CD4-positive, alpha-beta T cell treated with Interleukin-6 at 100 ng/mL for 8 hours (primary cell): ENCODE measurements at regions not wholly inside any gene's neighbourhood (a gene's known extent, or its start where the extent isn't known, plus 50 kb on each side); places are given as distances from the start of the nearest gene placed in this dataset.
"Not testable (repeated sequence)": the region's sequence is repeated elsewhere in the genome, so short reads cannot be mapped to it uniquely, and the experiment has no call there.

Experiments
- DNase-seq: peaks from one replicate; pipeline ENCODE4 v3.0.0-alpha.2; 2020; ENCODE audit warnings: mixed read lengths, low spot score

DNA sequence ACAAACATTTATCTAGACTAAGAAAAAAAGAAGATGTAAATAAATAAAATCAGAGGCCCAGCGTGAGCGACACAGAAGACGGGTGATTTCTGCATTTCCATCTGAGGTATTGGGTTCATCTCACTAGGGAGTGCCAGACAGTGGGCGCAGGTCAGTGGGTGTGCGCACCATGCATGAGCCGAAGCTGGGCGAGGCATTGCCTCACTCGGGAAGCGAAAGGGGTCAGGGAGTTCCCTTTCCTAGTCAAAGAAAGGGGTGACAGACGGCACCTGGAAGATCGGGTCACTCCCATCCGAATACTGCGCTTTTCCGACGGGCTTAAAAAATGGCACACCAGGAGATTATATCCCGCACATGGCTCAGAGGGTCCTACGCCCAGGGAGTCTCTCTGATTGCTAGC, 79.5 kb upstream of the ABCD2 start:
- not testable (repeated sequence) for DNase-seq

DNA sequence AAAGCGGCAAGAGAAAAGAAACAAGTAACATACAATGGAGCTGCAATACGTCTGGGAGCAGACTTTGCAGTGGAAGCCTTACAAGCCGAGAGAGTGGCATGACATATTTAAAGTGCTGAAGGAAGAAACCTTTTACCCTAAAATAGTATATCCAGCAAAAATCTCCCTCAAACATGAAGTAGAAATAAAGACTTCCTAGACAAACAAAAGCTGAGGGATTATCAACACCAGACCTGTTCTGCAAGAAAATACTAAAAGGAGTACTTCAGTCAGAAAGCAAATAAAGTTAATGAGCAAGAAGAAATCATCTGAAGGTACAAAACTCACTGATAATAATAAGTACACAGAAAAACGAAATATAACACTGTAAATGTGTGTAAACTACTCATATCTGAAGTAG, 77.5 kb upstream of the ABCD2 start:
- DNase-seq: no peak

DNA sequence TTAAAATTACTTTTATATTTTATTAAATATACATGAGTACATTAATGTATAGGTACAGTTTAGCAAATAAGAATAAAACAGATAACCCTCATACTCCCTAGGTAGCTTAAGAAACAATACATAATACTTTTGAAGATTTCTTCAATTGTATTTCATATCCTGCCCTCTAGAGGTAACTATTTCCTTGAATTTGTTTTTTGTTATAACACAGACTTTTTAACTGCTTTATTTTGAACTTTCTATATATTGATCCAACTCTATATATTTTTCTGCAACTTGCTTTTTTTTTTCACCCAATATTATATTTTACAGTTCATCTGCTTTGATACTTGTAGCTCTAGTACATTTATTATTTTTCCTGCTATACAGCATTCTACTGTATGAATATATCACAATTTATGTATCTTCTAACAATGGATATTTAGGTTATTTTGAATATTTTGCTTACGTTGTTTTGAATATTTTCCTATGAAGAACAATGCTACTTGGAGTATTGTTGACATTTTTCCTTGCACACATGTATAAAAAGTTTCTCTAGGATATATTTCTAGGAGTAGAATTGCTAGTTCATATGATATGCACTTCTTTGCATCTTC, 72.8 kb upstream of the ABCD2 start:
- DNase-seq: peak; percentile 20

DNA sequence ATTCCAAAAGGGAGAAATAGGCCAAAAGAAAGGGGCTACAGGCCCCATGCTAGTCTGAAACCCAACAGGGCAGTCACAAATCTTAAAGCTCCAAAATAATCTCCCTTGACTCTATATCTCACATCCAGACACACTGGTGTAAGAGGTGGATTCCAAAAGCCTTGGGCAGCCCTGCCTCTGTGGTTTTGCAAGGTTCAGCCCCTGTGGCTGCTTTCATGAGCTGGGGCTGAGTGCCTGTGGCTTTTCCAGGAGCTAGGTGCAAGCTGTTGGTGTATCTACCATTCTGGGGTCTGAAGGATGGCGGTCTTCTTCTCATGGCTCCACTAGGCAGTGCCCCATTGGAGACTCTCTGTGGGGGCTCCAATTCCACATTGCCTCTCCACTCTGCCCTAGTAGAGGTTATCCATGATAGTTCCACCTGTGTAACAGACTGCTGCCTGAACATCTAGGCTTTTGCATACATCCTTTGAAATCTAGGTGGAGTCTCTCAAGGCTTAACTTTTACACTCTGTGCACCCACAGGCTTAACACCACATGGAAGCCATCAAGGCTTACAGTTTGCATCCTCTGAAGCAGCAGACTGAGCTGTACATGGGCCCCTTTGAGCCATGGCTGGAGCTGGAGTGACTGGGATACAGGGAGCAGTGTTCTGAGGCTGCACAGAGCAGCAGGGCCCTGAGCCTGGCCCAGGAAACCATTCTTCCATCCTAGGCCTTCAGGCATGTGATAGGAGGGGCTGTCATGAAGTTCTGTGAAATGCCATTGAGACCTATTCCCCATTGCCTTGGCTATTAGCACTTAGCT, 66.5 kb upstream of the ABCD2 start:
- no peak for DNase-seq

DNA sequence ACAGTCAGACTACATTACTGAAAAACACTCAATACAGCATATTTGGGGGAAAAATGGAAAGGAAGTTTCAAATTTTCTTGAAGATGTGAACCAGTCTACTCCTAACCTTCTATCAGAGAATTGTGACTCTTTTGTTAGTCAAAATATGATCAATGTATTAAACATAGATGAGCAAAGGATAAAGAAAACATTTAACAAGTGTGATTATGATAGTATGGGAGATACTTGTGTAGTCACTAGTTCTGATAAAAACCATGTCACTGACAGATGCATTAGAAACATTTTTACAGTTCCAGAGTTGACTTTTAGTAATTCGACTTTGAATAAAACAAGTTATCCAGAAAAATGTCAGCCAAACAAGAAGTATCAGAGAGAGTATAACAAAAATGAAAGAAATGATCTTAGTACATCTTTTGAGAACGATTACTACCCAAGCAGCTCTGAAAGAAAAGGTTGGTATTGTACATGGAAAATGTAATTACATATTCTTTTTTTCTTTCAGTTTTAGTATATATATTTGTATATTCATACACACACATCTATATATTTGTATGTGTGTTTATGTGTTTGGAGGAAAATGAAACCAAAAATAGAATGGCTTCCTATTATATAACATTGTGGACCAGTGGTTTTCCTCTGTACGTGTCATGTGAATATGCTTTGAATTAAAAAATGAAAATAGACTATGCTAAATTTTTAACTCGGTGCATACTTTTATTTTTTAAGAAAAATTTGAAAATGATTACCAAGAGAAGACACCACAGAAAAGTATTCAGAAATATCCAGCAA, 63.3 kb upstream of the ABCD2 start:
- DNase-seq: peak; percentile 32

DNA sequence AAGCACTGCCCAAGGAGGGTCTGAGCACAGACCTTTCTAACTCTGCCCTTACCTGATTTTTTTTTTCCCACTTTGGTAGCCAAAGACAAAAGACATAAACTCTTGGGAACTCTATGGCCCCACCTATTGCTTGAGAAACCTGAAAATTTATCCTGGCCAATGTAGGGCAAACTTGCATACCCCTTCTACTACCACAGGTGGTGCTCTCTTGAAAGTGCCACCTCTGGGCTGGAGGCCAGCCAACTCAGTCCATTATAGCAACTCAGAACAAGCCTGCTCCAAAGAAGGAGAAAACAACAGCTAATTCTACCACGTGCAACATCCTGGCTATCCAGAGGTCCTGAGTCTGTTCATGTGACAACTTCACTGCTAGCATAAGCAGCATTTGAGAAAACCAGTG, 55.7 kb upstream of the ABCD2 start:
- DNase-seq: no peak

DNA sequence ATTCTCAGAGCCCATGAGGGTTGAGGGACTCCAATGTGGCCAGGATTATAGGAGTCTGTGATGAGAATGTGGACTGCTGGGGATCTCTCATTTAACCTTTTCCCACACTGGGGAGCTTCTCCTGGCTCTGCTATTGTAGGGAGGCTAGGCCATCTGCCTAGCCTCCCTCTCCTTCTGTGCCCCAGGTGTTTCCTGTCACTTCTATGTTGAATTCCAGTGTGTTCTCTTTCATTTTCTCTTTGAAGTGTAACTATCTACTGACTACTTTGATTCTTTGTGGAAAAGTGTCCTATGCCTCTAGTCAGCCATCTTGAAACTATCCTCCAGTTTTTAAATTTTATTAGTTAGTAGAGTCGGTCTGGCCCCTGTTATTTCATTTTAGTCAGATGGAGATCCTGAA, 53.4 kb upstream of the ABCD2 start:
- no peak for DNase-seq

DNA sequence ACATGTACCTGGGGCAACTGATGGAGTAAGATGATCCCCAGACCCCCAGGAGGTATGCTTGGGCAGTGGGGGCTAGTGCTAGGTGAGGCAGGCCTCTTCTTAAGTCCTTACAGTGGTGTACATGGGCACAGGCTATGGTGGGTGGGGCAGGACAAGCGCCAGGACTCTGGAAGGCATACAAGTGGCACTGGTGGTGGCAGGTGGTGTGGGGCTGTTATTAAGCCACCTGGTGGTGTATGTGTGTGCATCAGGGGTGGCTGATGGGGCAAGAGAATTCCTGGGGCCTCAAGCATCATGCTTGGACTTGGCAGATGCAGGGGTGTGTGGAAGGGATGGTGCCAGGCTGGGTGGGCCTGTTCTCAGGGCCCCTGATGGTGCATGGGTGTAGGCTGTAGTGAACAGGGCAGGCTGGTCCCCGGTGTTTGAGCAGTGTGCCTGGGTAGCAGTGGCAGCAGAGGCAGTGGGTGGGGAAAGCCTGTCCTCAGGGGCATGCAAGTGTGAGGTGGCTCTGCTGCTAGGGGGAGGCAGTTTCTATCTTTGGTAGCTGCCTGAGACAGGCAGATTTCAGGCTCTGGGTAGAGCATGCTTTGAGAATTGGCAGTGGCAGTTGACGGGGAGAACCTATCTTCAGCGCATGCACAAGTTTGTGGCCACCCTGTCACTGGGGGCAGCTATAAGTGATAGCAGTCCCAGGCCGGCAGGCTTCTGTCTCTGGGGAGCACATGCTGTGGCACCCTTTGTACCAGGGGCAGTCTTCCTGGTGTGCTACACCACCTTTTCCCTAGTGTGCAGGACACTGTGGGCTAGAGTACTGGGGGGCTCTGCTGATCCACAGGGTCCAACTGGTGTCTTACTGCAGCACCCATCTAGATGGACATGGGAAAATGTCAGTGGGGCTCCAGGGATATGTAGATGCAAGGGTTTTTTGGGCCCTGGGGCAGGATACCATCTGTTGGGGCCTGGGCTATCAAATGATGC, 52.6 kb upstream of the ABCD2 start:
- DNase-seq: no peak

DNA sequence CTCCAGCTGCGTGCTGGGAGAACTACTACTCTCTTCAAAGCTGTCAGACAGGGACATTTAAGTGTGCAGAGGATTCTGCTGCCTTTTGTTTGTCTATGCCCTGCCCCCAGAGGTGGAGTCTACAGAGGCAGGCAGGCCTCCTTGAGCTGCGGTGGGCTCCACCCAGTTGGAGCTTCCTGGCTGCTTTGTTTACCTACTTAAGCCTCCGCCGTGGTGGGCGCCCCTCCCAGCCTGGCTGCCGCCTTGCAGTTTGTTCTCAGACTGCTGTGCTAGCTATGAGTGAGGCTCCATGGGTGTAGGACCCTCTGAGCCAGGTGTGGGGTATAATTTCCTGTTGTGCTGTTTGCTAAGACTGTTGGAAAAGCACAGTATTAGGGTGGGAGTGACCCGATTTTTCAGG, 49.9 kb upstream of the ABCD2 start:
- DNase-seq: peak; percentile 37
